HG03108 (cell line): ENCODE measurements at regions not wholly inside any gene's neighbourhood (a gene's known extent, or its start where the extent isn't known, plus 50 kb on each side); places are given as distances from the start of the nearest gene placed in this dataset.
"Not testable (repeated sequence)": the region's sequence is repeated elsewhere in the genome, so short reads cannot be mapped to it uniquely, and the experiment has no call there.

Experiments
- ATAC-seq: cut with Tn5 transposase; IDR thresholded peaks from one replicate; pipeline ENCODE4 v1.9.1; 2021; ENCODE audit warnings: moderate library complexity; ENCODE audit not compliant: unreplicated experiment

DNA sequence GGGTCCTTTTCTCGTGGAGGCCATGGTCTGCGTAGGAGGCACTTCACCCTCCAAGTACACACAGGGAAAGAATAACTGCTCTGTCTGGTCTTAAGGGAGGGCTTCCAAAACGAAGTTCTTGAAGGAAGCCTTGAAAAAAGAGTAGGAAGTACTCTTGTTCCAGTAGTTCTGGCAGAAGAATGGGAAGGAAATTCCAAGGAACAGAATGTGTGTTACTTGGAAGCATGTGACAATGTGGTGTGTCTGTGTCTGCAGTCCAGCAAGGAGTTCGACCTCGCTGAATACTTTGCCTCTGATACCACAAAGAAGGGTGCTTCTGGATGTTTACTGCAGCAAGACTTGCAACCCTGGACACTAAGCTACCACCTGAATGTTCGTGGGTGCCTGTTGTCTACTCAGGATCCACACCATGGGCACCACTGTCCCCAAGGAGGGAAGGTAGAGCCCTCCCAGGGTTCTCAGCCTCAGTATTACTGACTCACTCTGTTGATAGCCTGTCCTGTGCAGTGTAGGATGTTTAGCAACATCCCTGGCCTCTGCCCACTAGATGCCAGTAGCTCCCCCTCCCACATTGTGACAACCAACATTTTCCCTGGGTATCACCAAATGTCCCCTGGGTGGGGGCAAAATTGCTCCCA is 471.6 kb upstream of the CDH4 start:
- no peak for ATAC-seq

GRCh38 chr20:60782959-60783625 is 469.0 kb upstream of the CDH4 start:
- no peak for ATAC-seq

DNA sequence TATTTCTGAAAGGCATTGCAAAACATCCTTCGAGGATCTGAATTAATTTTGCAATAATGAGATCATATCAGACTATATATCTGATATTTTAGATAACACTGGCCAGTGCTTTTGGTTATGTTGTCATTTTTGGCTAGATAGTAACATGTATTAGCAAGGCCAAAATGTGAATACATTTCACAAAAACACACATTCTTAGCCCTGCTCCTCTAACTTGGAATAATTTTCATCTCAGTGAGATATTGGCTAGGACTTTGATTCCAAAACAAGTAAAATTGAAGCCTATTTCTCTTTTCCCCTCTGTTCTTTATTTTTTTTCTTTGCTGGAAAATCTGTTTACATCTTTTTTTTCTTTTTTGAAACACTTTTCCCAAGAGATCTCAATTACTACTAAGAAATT is 466.8 kb upstream of the CDH4 start:
- no peak for ATAC-seq

DNA sequence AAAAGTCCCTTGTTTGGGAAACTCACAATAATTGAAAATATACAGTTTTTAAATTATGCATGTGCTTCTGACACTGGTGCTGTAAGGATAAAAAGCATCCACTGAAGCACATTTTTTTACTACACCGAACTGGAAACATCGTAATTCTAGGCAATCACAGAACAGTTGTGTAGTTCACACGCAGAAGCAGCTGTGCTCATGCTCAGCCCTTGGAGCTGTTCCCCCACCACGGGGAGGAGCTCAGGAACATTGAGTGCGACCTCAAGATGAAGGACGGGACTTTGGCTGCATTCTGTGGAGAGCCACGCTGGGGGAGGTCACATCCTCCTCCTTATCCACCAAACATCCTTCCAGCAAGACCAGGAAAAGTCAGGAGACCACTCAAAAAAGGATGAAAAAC is 466.3 kb upstream of the CDH4 start:
- no peak for ATAC-seq

GRCh38 chr20:60786686-60787217 is 465.3 kb upstream of the CDH4 start:
- no peak for ATAC-seq

DNA sequence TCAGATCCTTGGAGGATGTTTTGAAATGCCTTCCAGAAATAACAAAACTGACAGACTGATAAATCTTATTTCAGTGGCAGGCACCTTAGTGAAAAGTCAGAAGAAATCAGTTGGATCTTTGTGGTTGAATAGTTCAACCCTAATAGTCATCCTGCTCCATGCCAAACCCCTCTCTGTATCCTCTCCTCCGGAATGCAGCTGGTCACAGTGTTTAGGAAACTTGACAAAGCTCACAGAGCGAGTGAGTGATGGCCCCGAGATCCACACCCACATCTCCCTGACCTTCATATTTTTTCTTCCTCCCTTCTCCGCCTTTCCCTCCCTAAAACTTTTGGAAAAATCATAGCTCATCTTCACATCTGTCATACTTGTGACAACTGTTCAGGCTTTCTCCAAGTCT is 464.8 kb upstream of the CDH4 start:
- no peak for ATAC-seq

GRCh38 chr20:60788070-60788469 is 464.0 kb upstream of the CDH4 start:
- no peak for ATAC-seq

DNA sequence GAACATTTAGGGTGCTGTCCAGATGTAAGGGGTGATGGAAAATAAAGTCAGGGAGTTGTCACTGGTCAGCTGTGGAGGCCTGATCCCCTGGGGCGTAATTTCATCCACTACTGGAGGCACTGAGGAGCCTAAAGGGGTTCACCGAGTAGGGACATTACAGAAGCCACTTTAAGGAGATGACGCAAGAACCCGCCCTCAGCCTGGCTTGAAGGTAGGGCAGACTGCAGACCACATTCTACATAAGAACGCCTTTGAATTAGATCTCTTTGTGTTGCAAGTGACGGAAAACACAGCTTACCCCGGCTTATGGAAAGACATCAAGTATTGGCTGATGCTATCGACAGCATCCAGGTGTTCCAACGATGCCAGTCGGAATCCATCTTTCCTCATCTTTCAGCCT is 462.7 kb upstream of the CDH4 start:
- no peak for ATAC-seq

DNA sequence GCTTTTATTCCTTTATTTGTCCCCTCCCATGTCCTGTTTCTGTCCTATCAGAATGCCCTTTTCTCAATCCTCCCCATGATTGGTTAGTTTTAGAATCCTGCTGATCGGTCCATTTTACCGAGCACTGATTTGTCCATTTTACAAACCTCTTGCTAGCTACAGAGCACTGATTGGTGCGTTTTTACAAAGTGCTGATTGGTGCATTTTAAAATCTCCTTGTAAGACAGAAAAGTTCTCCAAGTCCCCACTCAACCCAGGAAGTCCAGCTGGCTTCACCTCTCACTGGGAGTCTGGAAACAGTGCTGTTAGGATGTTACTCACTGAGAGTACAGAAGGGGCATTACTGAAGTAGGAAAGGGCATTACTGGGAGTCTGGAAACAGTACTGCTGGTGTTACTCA is 461.7 kb upstream of the CDH4 start:
- not testable (repeated sequence) for ATAC-seq

- ATAC-seq = no peak
Observed at GRCh38 chr20:60791823-60792222, 460.2 kb upstream of the CDH4 start.

DNA sequence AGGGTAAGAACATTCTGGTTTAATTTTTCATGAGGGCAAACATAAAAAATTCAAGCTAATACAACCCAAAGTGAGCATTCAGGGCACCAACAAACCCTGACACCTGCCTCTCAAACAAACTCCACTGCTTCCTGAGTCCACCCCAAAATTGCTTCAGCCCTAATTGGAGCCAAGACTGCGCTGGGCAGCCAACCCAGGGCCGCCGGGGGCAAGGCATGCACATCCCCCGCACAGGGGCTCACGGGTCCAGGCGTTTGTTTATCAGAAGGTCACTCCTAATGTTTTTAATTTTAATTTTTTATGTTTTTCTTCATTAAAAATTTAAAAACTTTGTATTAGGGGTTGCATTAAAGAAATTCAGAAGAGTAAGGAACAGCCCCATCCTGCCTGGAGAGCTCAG is 459.1 kb upstream of the CDH4 start:
- no peak for ATAC-seq

GRCh38 chr20:60794674-60795073 is 457.4 kb upstream of the CDH4 start:
- no peak for ATAC-seq

DNA sequence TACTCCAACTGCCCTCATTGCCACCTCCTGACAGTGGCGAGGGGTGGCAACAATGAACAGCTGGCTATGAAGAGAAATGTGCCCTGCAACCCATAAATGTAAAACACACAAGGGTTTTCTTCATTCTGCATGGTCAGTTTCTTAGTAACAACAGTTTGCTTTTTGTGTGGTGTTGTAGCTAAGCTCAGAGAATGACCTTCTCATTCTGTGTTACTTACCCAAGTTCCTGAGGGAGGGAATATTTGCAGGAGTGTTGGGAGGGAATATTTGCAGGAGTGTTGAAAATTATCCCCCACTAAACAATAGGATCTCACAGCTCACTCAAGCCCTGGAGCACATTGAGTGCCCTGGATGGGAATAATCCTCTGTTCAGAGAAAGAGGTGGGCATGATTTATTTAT is 456.4 kb upstream of the CDH4 start:
- no peak for ATAC-seq

GRCh38 chr20:60800185-60800584 is 451.9 kb upstream of the CDH4 start:
- no peak for ATAC-seq

DNA sequence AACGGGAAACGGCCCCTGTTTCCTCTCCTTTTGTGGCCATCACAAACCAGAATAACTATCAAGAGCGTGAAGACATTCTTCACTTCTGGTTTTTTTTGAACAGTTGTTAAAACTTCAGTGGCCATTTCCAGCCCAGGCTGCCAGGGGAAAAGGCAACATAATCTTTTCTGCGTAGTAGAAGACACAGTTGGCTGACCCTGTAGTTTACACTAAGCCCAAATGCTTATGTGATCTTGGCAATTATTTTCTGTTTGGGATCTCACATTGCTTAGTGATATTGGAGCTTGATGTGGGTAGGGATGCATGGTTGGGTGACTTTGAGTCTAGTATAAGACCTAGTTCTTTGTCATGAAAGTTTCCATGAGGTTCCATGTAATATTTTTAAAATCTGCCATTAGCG is 449.4 kb upstream of the CDH4 start:
- no peak for ATAC-seq

GRCh38 chr20:60803335-60804055 is 448.6 kb upstream of the CDH4 start:
- ATAC-seq = no peak

- no peak for ATAC-seq
Observed at GRCh38 chr20:60804240-60804917, 447.7 kb upstream of the CDH4 start.

DNA sequence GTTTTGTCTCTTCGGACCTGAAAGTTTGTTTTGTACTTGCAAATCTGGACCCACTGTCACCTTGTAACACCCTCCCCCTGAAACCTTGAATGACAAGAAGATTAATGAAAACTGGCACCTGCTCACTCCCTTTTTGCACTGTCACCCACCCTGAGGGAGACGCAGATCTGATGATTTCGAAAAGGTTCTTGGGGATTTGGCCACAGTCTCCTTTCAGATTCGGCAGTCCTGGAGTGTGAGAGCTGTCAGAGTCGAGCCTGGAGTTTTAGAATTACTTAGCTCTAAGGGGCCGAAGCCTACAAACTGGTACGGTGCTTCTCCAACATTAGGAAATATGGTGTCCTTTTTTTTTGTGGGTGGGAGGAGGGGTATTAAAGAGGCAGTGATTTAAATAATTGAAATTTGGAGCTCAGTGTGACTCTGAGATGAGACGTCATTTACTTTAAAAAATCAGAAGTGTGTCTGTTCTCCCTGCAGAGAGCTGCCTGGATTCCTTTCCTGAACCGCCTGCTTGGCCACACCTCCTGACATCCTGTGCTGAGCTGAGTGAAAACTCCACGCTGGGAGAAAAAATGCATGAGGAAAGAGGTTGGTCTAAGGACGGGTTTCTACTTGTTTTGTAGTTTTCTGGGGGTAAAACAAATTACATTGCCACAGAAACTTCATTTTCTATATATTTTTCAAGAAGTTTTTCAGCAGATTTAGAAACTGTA is 447.0 kb upstream of the CDH4 start:
- ATAC-seq = no peak

- no peak for ATAC-seq
Observed at GRCh38 chr20:60806354-60806753, 445.7 kb upstream of the CDH4 start.

- no peak for ATAC-seq
Observed at GRCh38 chr20:60806824-60807223, 445.2 kb upstream of the CDH4 start.
